ENCODE measurements at regions not wholly inside any gene's neighbourhood (a gene's known extent, or its start where the extent isn't known, plus 50 kb on each side); places are given as distances from the start of the nearest gene placed in this dataset.

DNA sequence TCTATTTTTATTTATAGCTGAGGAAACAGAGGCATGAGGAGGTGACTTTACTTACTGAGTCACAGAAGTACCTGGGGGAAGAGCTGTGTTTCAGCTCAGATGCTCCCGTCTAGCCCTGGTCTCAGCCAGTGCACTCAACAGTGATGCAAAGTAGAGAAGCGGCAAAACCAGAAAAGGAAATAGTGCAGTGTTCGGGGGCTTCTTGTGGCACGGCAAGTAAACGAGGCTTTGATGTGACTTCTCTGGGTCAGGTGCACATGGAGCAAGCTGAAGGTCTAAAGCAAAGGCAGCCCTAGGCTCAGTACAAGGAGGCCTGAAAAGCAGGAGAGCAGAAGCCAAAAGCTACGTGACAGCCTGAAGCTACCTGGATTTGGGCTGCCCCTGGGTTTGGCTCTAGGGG lies 526.7 kb upstream of the ADAMTS16 start:
- TF ChIP-seq EZH2 (optimal IDR thresholded peaks at IDR 0.05; ENCODE audit: low read depth, low read length) (no peak), CTCF (IDR thresholded peaks at IDR 0.05; ENCODE audit: low read length) (no peak), EZH2phosphoT487 (IDR thresholded peaks at IDR 0.05; ENCODE audit: low read length) (no peak)

Data from MM.1S (cell line).